GM19328 (cell line): ENCODE measurements at regions not wholly inside any gene's neighbourhood (a gene's known extent, or its start where the extent isn't known, plus 50 kb on each side); places are given as distances from the start of the nearest gene placed in this dataset.

Experiments
- ATAC-seq: cut with Tn5 transposase; IDR thresholded peaks from one replicate; pipeline ENCODE4 v1.9.1; 2021; ENCODE audit warnings: mild to moderate bottlenecking, moderate library complexity; ENCODE audit not compliant: unreplicated experiment

GRCh38 chr3:164192974-164193373 is 885.3 kb downstream of the SI start:
- ATAC-seq: no peak

- no peak for ATAC-seq
Observed at GRCh38 chr3:164190566-164190965, 887.7 kb downstream of the SI start.

GRCh38 chr3:164186095-164186494 is 892.2 kb downstream of the SI start:
- no peak for ATAC-seq

DNA sequence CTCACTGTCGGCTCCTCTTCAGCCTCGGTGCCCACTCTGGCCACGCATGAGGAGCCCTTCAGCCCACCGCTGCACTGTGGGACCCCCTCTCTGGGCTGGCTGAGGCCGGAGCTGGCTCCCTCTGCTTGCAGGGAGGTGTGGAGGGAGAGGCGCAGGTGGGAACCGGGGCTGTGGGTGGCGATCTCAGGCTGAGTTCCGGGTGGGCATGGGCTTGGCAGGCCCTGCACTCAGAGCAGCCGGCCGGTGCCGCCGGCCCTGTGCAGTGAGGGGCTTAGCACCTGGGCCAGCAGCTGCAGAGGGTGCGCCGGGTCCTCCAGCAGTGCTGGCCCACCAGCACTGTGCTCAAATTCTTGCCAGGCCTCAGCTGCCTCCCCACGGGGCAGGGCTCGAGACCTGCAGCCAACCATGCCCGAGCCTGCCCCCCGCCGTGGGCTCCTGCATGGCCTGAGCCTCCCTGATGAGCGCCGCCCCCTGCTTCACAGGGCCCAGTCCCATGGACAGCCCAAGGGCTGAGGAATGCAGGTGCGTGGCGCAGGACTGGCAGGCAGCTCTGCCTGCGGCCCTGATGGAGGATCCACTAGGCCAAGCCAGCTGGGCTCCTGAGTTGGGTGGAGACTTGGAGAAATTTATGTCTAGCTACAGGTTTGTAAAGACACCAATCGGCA is 899.1 kb downstream of the SI start:
- no peak for ATAC-seq

- no peak for ATAC-seq
Observed at GRCh38 chr3:164174059-164174458, 904.2 kb downstream of the SI start.

DNA sequence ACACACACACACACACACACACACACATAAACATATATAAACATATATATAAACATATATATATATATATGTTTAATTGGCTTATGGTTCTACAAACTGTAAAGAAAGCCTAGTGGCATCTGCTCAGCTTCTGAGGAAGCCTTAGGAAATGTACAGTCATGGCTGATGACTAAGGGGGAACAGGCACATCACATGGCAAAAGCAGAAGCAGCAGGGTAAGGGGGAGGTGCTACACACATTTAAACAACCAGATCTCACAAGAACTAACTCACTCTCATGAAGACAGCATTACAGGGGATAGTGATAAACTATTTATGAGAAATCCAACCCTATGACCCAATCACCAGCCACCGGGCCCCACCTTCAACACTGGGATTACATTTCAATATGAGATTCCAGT is 922.9 kb downstream of the SI start:
- no peak for ATAC-seq

- ATAC-seq: no peak
Observed at GRCh38 chr3:164144824-164145223, 933.5 kb downstream of the SI start.

DNA sequence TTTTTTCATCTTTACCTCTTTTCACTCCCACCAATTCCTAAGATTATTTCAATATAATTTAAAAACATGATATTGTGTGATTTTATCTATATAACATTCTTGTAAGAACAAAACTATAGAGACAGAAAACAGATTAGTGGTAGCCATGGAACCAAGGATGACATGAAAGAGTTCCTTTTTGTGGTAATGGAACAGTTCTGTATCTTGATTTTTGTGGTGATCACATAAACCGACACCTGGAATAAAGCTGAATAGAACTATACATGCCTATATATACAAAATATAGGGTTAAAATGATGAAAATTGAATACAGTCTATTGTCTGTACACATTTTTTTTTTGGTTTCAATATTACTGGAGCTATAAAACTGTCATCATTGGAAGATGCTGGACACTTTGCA is 945.4 kb downstream of the SI start:
- ATAC-seq: no peak

- no peak for ATAC-seq
Observed at GRCh38 chr3:164113371-164114332, 964.6 kb downstream of the SI start.

- no peak for ATAC-seq
Observed at GRCh38 chr3:164096352-164096751, 981.9 kb downstream of the SI start.

DNA sequence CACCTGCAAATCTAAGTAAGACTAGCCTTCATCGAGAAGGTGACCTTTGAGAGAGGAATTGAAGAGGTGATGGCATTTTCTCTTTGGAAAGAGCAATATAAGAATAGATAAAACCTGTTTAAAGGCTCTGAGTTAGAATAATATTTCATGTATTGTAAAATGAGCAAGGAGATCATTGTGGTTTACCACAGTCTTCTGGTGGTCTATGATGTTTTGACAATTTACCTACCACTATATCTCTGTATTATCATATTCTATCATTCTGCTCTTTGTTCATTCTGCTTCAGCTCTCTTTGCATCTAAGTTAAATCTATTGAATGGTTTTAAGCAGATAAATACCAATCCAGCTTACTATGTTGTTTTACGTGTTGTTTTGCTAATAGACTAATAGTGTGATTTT is 982.3 kb downstream of the SI start:
- ATAC-seq: no peak

DNA sequence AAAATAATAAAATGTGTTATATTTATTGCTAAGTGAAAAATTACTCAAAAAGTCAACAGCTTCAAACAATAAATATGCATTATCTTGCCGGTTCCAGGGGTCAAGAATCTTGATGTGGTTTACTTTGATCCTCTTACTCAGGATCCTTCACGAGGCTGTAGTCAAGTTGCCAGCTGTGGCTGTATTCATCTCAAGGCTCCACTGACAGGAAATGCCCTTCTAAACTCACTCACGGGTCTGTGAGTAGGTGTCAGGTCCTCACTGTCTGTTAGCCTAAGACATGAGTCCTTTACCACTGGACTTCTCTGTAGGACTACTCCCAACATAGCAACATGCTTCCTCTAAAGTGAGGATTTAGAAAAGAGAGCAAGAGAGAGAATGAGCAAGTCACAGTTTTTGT is 983.0 kb downstream of the SI start:
- ATAC-seq: no peak

DNA sequence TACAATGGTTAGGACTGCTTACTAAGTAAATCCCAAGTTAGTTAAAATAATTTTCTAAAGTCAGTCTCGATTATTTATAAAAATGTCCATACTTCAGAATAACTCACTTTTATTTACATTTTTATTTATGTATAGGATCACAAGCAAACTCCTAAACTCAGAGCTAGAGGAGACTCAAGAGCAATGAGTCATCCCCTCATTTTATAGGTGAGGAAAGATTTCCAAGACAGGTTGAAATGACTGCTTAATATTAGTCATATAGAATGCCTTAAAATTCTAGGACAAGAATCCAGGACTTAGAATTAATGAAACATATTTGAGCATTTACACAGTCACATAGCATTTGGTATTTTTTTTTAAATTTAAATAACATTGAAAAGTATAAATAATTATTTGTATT is 983.8 kb downstream of the SI start:
- ATAC-seq: no peak

GRCh38 chr3:164080208-164080607 is 998.1 kb downstream of the SI start:
- ATAC-seq: no peak

- no peak for ATAC-seq
Observed at GRCh38 chr3:164064298-164064697, 1014.0 kb downstream of the SI start.

GRCh38 chr3:164060923-164061322 is 1017.4 kb downstream of the SI start:
- ATAC-seq: no peak

GRCh38 chr3:164049847-164050246 is 1028.4 kb downstream of the SI start:
- ATAC-seq: no peak

DNA sequence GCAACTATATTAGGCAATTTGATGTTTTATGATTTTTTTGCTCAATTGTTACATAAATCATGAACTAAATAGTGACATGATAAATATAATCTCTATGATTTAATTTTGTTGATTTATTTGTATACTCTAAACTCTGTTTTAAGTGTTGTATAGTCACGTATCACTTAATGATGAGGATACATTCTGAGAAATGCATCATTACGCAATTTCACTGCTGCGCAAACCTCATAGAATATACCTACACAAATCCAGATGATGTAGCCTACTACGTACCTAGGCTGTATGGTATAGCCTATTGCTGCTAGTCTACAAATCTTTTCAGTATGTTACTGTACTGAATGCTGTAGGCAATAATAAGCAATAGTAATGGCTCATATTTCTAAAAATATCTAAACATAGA is 1029.8 kb downstream of the SI start:
- ATAC-seq: no peak

- no peak for ATAC-seq
Observed at GRCh38 chr3:164040991-164041390, 1037.3 kb downstream of the SI start.

GRCh38 chr3:164030194-164030593 is 1048.1 kb downstream of the SI start:
- no peak for ATAC-seq

- no peak for ATAC-seq
Observed at GRCh38 chr3:164024786-164025185, 1053.5 kb downstream of the SI start.

GRCh38 chr3:164023480-164023879 is 1054.8 kb downstream of the SI start:
- ATAC-seq: no peak
